PC-3 (cell line): ENCODE measurements at regions not wholly inside any gene's neighbourhood (a gene's known extent, or its start where the extent isn't known, plus 50 kb on each side); places are given as distances from the start of the nearest gene placed in this dataset.

Source experiments
- CTCF ChIP-seq: fragments of 300-600 bp; sonication (generic); conservative IDR thresholded peaks from 2 replicates; pipeline ENCODE4 v1.5.1; 2017; ENCODE audit warnings: antibody characterized with exemption, low read depth, mild to moderate bottlenecking, low read length
- EZH2 ChIP-seq: fragments of 300-600 bp; sonication (generic); IDR thresholded peaks from one replicate; pipeline ENCODE4 v1.6.1; 2017; ENCODE audit warnings: antibody characterized with exemption, mild to moderate bottlenecking, low read length; ENCODE audit not compliant: unreplicated experiment
- EZH2phosphoT487 ChIP-seq: fragments of 300-600 bp; sonication (generic); IDR thresholded peaks from 2 replicates; pipeline ENCODE4 v1.6.1; 2018; ENCODE audit warnings: mild to moderate bottlenecking, antibody characterized with exemption, low read length, borderline replicate concordance

GRCh38 chr9:26313108-26313507 is 579.5 kb downstream of the CAAP1 start:
- TF ChIP-seq CTCF, result no peak
- no peak for TF ChIP-seq EZH2
- no peak for TF ChIP-seq EZH2phosphoT487
